ENCODE measurements at regions not wholly inside any gene's neighbourhood (a gene's known extent, or its start where the extent isn't known, plus 50 kb on each side); places are given as distances from the start of the nearest gene placed in this dataset.
"Not testable (repeated sequence)": the region's sequence is repeated elsewhere in the genome, so short reads cannot be mapped to it uniquely, and the experiment has no call there.

DNA sequence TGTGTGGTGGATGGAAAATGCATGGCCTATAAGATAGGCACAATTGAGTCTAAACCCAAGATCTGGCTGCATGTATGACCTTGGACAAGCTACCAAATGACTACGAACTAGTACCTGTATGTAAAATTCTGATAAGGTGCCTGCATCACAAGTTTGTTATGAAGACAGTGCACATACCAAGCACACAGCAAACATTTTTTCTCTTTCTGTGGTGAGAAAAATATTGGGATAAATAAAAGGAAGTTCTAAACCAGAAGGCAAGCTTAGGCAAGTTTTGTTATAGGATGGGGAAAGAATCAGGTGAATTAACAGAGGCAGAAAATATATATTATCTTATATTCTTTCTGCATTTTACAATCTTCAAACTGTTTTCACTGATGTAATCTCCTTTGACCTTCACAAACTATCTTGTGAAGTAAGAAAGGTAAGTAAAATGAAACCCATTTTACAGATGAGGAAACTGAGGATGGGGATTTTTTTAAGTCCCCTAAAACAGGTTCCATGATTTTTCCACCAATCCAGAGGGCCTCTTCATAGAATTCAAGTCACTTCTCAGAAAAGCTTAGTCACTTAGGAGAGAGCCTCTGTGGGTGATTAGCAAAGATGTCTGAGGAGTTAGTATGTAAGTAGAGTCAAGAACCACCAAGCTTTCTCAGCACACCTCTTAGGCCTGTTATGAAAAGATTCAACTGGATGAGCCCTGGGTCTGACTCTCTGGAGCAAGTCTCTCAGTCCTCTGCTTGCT, 132.0 kb upstream of the RAP1B start:
- DNase-seq = no peak

DNA sequence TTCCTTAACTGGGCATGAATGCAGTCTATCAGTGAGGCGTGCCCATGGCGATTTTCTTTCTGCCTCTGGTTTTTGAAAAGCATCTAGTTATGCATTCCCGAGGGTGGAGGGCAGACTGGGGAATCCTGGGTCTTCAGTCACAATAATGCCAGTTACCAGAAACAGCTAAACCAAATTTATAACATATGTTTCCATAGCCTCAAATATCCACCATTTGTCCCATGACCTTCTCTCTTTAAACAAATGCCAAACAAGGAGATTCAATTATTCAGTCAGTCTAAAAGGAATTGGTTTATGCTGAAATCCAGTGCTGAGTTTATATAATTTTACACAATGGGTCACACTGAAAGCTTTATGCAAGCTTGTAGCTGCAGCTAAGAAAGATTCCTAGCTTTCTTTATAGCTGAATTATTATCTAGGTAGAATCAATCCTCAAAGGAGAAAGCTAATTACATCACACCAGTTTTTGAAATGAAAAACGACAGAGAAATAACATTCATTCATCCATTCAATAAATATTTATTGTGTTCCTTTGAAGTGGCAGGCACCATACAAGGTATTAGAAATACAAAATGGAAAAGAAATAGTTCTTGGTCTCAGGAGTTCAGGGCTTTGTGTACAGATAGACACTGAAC, 131.3 kb upstream of the RAP1B start:
- DNase-seq = no peak

DNA sequence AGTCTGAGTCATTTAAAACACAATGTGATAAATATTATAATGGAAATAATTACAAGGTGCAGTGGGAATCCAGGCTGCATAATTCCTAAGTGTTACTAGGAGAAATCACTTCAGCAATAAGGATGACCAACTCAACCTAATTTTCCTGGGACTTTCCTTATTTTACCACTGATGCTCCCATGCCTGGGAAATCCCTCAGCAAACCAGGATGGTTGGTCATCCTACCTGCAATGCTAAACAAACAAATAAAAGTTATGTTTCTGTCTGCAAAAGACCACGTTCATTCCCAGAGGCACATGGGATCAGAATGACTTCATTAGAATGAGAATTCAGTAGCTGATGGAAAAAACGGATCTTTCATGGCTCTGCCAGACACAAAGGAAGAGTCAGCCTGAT, 130.8 kb upstream of the RAP1B start:
- DNase-seq = no peak

DNA sequence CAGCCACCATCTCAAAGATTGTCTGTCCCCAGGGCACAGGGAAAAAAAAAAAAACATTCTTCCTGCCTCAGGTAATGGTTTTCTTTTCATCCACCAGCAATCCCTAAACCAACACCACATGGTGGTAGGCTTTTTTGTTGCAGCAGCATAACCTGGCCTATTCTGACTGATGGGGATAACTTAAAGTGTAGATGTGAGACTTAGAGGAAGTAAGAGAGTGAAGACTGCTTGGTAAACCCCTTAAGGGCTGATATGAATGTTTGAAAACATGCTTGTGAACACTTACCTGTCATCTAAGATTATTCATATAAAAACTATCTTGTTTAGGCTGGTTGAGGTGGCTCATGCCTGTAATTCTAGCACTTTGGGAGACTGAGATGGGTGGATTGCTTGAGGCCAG, 130.2 kb upstream of the RAP1B start:
- DNase-seq = no peak

DNA sequence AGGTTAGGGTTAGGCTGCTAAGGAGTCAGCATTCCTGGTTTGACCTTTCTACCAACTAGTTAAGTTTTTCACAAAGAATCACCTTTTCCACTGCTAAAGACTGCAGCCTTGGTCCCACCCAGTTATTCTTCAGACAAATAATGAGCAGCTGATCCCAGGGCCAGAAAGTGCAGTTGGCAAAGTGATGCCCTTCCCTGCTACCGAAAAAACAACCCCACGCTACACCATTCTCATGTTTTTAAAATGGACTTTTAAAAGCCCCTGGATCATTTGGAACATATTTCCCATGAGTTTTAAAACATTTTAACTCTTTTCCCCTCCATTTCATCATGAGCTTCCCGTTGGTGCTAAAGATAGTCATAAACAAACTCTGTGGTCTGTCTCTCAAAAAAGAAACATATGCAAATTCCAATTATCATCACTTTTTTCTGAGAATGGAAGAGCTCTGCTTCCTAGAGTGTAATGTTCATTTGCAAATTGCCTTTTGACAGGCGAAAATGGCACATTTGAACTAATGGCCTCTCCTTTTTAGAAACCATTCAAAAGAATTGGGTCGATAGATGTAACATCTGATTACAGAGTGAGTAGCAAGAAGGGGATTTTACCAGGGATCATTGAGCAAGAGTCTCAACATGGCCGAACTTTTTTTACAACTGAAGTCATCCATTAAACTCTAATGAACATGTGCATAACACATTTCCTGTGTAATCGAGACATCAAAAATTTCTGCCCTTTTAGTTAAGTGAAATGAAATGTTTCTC, 129.3 kb upstream of the RAP1B start:
- no peak for DNase-seq

DNA sequence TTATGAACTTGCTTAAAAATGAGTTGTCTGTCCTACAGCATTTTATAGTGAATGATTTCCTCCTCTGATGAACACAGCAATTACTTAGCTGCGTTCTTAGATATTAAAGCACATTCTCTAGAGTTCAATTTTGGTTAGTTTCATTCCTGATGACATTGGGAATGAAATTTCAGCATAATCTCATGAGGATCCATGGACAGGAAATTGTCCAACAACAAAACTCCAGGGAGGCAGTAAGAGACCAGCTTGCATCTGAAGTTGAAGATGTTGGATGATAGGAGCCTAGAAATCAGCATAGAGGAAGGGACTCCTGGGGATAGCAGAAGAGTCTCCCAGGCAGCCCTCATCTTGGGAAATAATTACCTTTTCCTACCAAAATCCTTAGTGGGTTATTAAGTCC, 128.7 kb upstream of the RAP1B start:
- DNase-seq = no peak

DNA sequence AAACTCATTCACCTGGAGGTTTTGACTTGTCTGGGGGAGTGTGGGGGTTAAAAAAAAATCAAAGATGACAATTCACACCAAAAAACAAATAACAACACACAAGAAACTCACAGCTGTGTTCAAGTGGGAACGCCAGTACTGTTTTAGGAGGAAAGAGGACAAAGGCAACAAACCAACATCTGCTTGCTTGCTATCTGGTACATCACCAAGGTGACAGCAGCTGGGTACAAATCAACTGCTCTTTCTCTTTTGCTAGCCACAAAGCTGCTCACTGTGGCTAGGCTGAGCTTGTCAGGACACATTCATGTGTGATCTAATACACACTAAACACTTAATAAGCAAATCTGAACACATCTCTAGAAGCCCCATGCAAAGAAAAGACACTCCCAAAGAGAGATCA, 128.0 kb upstream of the RAP1B start:
- DNase-seq = no peak

DNA sequence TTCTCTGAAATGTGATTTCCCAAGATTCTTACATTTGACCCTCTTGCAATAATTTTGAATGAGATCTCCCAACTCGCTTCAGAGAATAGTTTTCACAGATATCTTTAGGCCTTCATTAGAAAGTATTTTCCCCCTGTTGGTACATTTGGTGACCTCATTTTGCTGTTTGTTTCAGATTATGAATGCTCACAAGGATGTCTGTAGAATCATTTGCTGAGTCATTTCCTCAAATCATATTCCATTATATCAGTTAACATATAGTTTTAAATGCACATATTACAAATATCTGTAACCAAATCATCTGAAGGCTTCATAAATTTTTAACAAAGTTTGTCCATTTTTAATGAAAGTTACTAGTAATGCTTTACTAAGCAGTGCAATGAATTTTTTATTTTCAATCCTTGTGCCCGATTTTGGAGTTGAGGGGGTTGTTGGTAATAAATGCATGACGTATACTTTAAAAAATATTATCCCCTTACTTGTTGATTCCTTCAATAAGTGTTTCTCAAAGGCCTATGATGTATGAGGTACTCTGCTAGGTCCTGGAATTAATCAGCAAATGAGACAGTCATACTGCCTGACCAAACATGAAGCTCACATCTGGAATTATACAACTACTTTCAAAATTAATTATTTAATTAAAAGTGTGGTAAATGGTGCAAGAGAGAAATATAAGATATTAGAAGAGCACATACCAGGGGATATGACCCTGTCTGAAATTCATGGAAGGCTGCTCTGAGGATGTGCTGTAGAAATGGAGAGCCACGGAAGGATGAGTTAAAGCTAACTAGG, 126.9 kb upstream of the RAP1B start:
- no peak for DNase-seq

DNA sequence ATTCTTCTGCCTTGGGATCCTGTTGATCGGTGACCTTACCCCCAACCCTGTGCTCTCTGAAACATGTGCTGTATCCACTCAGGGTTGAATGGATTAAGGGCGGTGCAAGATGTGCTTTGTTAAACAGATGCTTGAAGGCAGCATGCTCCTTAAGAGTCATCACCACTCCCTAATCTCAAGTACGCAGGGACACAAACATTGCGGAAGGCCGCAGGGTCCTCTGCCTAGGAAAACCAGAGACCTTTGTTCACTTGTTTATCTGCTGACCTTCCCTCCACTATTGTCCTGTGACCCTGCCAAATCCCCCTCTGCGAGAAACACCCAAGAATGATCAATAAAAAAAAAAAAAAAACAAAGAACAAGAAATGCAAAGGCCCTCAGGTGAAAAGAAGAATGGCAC, 126.1 kb upstream of the RAP1B start:
- not testable (repeated sequence) for DNase-seq

DNA sequence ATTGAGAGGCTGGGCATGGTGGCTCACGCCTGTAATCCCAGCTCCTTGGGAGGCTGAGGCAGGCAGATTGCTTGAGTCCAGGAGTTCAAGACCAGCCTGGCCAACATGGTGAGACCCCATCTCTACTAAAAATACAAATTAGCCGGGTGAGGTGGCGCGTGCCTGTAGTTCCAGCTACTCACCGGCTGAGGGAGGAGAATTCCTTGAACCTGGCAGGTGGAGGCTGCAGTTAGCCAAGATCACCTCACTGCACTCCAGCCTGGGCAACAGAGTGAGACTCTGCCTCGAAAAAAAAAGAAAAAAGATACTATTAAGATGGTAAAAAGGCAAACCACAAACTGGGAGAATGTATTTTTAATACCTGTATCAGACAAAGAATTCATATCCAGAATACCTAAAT, 124.2 kb upstream of the RAP1B start:
- DNase-seq = not testable (repeated sequence)

DNA sequence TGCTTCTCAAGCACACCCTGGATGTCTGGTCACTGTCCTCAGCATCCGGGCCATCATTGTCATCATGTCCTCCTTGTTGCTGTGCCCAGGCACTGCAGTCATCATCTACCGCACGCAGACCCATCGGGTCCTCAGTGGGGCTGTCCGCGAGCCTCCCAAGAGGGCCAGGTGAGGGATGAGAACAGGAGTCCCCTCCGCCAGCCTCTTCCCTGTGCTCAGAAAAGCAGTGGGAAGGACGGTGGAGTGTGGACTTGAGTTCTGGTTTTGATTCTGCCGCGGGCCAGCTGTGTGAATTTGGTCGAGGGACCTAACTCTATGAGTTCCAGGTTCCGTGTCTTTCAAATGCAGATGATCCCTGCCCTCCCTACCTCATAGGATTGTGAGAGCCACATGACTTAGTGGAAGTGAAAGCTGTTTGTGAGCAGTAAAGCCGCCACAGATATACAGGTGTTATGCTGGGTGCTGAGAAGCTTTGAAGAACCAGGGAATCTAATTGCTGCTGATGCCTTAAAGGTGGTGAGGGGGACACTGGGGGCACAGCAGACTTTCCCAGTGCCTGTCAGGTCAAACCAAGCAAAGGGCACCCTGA, 122.9 kb upstream of the RAP1B start:
- DNase-seq = no peak

DNA sequence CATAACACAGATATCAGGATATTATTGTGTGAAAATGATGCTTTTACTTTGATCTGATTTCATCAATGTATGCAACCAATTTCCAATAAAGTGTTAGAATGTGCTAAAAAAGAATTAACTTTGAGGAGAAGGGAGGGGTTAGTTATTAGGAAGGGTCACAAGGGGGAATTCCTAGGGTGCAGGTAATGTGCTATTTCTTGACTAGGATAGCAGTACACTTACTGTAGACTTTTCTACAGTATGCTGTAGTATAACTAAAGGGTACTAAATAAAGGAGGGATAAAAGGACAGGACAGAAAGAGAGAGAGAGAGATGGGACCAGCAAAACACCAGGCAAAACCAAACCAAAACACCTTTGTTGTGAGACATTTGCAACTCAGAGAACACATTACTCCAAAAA, 121.4 kb upstream of the RAP1B start:
- no peak for DNase-seq

DNA sequence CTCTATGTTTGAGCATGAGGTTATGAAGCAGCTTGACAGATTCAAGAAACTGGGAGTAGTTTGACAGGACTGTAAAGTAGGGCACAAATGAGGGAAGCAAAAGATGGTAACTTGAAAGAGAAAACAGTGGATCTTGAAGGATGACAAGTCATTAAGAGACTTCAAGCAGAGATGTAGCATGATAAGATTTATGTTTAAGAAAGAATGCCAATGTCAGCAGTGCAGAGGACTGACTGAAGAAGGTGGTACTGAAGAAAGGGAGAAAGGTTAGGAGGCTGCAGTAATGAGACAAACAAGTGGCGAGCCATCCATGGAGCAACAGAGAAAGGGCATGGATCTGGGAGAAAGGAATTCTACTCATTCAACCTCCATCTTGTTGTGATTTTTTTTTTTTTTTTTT, 120.2 kb upstream of the RAP1B start:
- DNase-seq = no peak

DNA sequence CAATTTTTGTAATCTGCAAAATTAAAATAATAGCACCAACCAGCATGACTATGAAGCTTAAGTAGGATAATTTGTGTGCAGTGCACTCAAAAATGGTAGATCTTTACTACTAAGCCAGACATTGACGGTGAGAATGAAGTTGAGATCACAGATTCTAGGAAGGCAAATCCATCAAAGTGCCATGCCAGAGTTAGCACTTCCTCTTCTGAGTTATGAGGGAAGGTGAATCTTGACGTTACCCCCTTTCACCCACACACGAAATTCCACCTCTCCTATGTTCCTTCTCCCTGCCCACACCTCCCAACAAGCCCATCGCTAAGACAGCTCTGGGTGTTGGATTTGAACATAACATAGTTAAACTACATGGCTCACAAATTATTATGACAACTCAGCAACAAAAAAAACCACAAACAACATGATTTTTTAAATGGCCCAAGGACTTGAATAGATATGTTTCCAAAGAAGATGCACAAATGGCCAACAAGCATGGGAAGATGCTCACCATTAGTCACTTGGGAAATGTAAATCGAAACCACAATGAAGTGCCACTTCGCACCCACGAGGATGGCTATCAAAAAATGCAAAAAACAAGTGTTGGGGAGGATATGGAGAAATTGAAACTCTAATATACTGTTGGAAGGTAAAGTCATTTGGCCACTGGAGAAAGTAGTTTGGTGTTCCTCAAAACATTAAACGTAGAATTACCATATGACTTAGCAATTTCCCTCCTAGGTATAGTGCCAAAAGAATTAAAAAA, 119.3 kb upstream of the RAP1B start:
- no peak for DNase-seq

DNA sequence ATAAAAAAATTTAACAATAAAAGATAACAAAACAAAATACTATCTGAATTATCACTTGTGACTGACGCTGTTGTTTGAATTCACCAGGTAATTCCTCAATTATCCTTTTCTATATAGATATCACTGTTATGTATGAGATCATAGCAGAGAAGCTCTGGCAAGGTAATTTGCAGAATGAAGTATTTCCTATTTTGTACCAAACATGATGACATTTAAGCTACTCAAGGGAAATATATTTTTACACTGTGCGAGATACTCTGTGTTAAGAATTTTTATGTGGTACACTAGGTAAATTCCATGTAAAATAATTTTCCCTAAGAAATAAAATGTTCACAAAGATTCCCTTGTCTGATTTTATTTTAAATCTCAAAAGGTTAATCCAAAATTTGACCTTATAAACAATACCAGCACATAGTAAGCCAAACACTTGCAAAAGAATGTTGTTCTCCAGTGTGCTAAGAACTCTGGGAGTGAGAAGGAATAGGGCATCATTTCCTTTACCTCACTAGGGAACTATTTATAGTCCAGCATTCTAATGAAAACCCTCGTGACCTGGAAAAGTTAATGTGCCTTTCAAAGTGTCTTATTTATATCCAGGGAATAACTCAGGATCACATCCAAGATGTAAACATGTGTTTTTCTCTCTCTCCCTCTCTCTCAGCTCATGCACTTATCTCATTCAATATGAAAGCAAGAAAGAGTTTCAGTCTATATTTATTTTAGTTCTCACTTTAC, 115.2 kb upstream of the RAP1B start:
- no peak for DNase-seq

DNA sequence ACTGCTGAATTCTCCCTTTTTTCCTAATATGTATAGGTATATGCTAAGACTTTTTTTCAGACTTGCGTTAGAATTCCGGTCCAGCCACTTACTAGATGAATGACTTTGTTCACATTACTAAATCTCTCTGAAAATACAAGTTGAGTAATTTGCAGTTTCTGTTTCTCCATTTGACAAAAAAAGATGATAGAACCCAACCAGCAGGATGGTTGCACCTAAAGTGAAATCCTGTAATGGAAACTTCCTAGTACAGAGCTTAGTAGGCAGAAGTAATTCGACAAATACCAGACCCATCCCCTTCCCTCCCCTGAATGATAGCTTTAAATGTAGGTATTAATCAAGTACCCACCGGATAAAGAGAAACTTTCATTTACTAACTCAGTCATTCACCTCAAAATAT, 113.6 kb upstream of the RAP1B start:
- DNase-seq = no peak

DNA sequence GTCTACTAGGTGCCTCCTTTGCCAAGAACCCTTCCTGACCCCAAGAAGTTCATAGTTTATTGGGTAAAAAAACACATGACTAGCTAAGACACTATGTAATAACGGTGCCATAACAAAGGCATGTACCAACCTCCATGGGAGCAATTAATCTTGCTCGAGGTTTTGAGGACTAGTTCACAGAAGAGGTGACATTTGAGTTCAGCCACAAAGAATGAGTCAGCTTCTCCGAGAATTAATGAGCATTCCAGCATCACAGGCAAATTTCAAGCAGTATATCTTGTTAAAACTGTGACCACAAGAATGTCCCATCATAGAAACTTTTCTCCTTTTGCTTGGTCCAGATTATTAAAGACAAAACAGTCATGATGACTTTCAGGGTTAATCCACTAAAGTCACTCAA, 113.0 kb upstream of the RAP1B start:
- no peak for DNase-seq

DNA sequence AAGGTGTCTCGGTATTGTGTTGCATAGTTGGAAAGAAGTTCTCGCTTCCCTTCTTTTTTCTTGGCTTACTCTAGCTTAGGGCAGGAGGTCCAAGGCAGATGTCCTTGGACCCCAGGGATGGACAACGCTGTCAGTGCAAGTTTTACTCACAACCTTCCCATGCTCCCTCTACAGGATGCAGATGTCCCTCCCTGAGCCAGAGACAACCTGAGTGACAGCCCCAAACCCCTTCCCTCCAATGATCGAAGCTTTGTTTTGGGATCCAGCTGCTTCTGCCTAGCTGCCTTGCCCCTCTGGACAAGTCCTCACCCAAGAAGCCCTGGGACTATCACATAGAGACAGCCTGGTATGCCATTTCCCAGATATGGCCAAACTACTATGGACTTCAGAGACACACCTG, 112.0 kb upstream of the RAP1B start:
- DNase-seq = no peak

DNA sequence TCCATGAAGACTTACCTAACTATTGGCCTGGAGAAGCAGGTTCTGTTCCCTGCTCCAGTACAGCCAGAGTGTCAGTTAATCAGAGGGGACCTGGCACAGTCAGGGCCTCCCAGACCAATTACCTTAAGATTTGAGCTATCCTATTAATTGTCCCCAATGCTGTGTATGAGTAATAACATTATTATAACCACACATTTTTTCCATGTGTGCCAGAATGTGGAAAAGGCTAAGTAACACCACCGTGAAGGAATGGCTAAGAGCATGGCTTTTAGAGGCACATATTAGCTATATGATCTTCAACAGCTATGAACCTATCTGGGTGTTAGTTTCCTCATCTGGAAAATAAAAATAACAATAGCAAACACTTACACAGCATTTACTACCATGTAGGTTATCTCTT, 111.1 kb upstream of the RAP1B start:
- no peak for DNase-seq

DNA sequence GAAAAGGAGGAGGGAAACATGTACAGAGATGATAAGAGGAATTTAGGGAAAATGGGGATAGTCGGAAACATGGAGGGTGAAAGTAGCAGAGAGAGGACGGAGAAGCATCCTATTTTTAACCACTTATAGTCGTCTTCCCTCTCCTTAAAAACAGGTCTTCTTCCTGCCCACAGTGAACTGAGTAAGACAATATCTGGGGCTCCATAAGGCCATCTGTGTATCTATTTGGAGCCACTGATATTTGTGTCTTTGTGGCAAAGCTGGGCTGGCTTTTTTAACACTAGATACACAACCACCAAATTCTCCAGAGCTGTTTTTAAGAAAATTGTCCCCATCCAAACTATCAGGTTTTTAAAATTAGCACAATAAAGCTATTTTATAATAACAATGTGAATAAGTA, 109.5 kb upstream of the RAP1B start:
- DNase-seq = no peak

All from amygdala (tissue), 56 donors.